GM20000 (cell line): ENCODE measurements at regions not wholly inside any gene's neighbourhood (a gene's known extent, or its start where the extent isn't known, plus 50 kb on each side); places are given as distances from the start of the nearest gene placed in this dataset.
"Not testable (repeated sequence)": the region's sequence is repeated elsewhere in the genome, so short reads cannot be mapped to it uniquely, and the experiment has no call there.

Experiments
- DNase-seq: peaks from one replicate; pipeline ENCODE4 v3.0.0; 2012; ENCODE audit warnings: low spot score
- CTCF ChIP-seq: IDR thresholded peaks from 2 replicates; pipeline ENCODE4 v1.5.1; 2012; ENCODE audit warnings: mild to moderate bottlenecking, control low read depth; ENCODE audit errors: extremely low read depth, missing control alignments

- DNase-seq, result no peak
- no peak for TF ChIP-seq CTCF
Observed at GRCh38 chr9:25078202-25078601, 532.5 kb upstream of the IZUMO3 start.

GRCh38 chr9:25048098-25048724, 502.5 kb upstream of the IZUMO3 start:
- DNase-seq, result no peak
- TF ChIP-seq CTCF, result no peak

DNA sequence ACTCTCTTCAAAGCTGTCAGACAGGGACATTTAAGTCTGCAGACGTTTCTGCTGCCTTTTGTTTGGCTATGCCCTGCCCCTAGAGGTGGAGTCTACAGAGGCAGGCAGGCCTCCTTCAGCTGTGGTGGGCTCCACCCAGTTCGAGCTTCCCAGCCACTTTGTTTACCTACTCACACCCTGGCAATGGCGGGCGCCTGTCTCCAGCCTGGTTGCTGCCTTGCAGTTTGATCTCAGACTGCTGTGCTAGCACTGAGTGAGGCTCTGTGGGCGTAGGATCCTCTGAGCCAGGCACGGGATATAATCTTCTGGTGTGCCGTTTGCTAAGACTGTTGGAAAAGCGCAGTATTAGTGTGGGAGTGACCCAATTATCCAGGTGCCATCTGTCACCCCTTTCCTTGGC, 499.8 kb upstream of the IZUMO3 start:
- DNase-seq, result not testable (repeated sequence)

DNA sequence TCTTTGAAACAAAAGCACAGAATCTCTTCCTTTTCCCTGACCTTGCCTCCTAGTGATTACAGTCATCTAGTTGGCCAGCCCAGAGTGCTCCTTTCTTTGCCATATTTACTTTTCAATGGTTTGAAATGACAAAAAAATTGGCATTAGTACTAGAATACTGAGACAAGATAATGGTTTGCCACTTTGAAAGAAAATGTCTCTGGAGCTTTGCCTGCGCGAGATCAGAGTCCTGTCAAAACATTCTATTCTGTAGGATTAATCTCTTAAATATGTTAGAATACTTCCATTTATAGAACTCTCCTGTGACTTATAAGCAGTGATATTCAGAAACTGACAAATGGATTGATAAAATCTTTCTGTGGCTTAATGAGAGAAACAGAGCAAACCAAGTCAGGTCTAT, 484.0 kb upstream of the IZUMO3 start:
- TF ChIP-seq CTCF, result no peak
- no peak for DNase-seq

GRCh38 chr9:25025686-25026085, 480.0 kb upstream of the IZUMO3 start:
- DNase-seq, result no peak
- TF ChIP-seq CTCF, result no peak

DNA sequence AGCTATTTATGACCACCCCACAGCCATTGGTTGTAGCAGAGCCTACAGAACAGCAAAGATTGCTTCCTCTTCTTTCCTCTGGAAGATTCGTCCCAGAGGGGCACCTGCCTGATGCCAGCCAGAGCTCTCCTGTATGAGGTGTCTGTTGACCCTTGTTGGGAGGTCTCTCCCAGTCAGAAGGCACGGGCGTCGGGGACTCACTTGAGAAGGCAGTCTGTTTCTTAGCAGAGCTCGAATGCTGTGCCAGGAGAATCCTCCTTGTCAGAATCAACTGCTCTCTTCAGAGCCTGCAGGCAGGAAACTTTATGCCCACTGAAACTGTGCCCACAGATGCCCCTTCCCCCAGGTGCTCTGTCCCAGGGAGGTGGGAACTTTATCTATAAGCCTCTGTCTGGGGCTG, 479.5 kb upstream of the IZUMO3 start:
- TF ChIP-seq CTCF, result no peak
- no peak for DNase-seq

DNA sequence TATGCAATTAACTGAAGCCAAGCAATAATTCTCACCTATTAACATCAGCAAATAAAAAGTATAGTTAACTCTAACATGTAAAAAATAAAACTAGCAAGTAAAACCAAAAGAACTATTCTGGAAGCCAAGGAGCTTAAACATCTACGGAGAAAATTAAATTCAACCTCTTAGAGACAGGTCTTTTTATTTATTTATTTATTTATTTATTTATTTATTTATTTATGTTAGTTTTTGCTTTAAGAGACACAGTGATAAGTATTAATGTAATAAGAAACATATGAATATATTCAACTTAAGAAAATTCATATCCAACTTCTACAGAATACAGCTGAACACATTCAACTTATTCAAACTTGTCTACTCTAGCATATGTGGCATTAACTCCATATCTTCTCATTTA, 472.1 kb upstream of the IZUMO3 start:
- TF ChIP-seq CTCF, result no peak
- no peak for DNase-seq

- no peak for DNase-seq
- no peak for TF ChIP-seq CTCF
Observed at GRCh38 chr9:25010027-25010662, 464.4 kb upstream of the IZUMO3 start.
